ENCODE measurements at regions not wholly inside any gene's neighbourhood (a gene's known extent, or its start where the extent isn't known, plus 50 kb on each side); places are given as distances from the start of the nearest gene placed in this dataset.

DNA sequence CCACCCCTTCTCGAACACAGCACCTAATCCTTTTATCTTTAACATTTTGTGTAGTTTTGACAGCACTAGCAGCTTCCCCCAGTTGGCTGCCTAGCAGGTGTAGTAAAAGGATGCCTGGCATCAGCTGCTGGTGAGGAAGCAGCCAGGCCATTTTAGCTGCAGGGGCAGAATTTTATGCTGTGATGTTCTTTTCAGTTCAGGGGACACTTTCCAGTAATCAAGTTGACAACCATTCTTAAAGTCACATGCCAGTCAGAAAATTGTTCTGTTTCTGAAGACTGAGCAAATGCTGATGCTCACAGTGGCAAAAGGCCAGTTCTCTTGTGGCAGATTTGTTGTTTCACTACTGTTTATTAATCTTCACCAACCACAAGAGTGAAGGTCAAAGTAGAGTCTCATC lies 570.8 kb downstream of the CCDC85A start:
- H3K36me3 Mint-ChIP-seq (ENCODE audit: low read depth), result no peaks in the 10 kb centered on the region
- no peaks in the 10 kb centered on the region for H3K4me1 Mint-ChIP-seq (ENCODE audit: low read depth)
- H3K9me3 Mint-ChIP-seq (ENCODE audit: low read depth), result peaks cover 2% of the 10 kb centered on the region
- no peak for DNase-seq (ENCODE audit: low spot score)
- no peak overlapping the region for H3K27ac Mint-ChIP-seq (ENCODE audit: unreplicated experiment)
- peaks cover 24% of the 10 kb centered on the region for H3K27me3 Mint-ChIP-seq (ENCODE audit: low read depth)
- no peak overlapping the region for H3K4me3 Mint-ChIP-seq (ENCODE audit: unreplicated experiment)
- TF ChIP-seq, protein P1, sequence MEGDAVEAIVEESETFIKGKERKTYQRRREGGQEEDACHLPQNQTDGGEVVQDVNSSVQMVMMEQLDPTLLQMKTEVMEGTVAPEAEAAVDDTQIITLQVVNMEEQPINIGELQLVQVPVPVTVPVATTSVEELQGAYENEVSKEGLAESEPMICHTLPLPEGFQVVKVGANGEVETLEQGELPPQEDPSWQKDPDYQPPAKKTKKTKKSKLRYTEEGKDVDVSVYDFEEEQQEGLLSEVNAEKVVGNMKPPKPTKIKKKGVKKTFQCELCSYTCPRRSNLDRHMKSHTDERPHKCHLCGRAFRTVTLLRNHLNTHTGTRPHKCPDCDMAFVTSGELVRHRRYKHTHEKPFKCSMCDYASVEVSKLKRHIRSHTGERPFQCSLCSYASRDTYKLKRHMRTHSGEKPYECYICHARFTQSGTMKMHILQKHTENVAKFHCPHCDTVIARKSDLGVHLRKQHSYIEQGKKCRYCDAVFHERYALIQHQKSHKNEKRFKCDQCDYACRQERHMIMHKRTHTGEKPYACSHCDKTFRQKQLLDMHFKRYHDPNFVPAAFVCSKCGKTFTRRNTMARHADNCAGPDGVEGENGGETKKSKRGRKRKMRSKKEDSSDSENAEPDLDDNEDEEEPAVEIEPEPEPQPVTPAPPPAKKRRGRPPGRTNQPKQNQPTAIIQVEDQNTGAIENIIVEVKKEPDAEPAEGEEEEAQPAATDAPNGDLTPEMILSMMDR (IDR thresholded peaks at IDR 0.05), result no peak

DNA sequence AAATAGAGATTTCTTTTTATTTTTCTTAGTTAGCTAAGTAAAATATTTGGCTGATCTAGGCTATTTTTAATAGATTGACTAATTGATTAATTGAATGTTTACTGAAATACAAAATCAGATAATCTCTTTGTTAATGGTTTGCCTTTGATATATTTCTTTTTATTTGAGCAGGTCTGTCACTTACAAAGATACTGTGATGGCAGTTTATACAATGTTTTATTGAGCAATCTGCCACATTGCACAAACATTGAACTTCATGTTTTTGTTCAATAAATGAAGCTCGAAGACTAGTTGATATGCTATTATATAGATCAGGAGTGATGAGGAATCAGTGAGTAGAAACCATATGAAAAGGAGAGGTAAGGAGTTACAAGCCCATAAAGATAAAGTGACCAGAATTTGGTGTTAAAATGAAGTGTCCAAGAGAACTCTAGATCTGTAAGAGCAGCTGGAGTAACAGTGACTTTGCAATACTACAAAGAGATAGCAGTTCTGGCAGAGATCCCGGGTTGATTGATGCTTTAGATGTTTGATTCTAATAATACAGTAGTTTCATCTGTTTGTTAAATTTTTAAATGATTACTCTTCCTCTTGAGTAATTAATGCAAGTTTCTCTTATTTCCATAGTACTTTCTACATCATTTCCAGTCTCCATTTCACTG lies 574.2 kb downstream of the CCDC85A start:
- no peak for DNase-seq (ENCODE audit: low spot score)
- Mint-ChIP-seq H3K4me1 (ENCODE audit: low read depth) (no peaks in the 10 kb centered on the region), H3K4me3 (ENCODE audit: unreplicated experiment) (no peak overlapping the region), H3K9me3 (ENCODE audit: low read depth) (peaks cover 15% of the 10 kb centered on the region), H3K36me3 (ENCODE audit: low read depth) (peaks cover 4% of the 10 kb centered on the region), H3K27me3 (ENCODE audit: low read depth) (peaks cover 24% of the 10 kb centered on the region), H3K27ac (ENCODE audit: unreplicated experiment) (no peak overlapping the region)
- TF ChIP-seq, protein P1 (IDR thresholded peaks at IDR 0.05), result no peak

DNA sequence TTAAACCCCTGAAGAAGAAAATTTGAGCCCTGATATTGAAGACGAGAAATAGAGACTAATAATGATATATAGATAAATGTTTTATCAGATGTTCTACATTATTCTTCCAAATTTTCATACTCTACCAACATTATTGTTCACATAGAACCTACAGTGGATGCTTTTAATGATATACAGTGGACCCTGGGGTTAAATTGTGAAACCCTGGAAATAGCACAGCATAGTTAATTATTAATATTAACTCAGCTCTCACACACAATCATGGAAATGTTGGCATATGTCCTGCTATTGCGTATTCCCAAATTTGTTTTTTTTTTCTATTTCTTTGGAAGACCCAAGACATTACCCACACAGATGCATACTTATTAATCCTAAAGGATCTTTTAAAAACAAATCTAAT lies 579.9 kb downstream of the CCDC85A start:
- Mint-ChIP-seq H3K27ac (ENCODE audit: unreplicated experiment) (no peak overlapping the region), H3K36me3 (ENCODE audit: low read depth) (peaks cover 4% of the 10 kb centered on the region), H3K4me1 (ENCODE audit: low read depth) (no peaks in the 10 kb centered on the region), H3K9me3 (ENCODE audit: low read depth) (peaks cover 16% of the 10 kb centered on the region), H3K4me3 (ENCODE audit: unreplicated experiment) (no peak overlapping the region), H3K27me3 (ENCODE audit: low read depth) (peaks cover 7% of the 10 kb centered on the region)
- no peak for DNase-seq (ENCODE audit: low spot score)
- TF ChIP-seq, protein P1 (IDR thresholded peaks at IDR 0.05), result no peak

DNA sequence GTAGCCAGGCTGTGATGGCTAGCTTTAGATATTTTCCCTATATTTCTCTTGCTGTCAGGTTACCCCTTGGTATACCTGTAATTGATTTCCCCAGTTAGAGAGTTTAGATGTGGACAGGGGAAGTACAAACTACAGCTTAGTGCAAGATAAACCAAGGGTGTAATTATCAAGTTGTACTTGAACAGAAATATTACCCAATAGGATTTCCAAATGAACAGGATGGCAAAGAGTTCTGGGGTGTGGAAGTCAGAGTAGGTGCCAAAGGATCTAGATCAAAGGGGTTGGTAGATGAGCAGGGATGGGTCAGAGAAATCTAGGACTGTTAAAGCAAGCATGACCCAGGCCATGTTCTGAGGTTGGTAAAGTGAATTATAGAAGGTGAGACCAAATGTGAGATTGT lies 585.2 kb downstream of the CCDC85A start:
- Mint-ChIP-seq H3K4me3 (ENCODE audit: unreplicated experiment) (no peak overlapping the region), H3K27ac (ENCODE audit: unreplicated experiment) (no peak overlapping the region), H3K36me3 (ENCODE audit: low read depth) (no peaks in the 10 kb centered on the region), H3K27me3 (ENCODE audit: low read depth) (peaks cover 13% of the 10 kb centered on the region), H3K4me1 (ENCODE audit: low read depth) (no peaks in the 10 kb centered on the region), H3K9me3 (ENCODE audit: low read depth) (peaks cover 11% of the 10 kb centered on the region)
- TF ChIP-seq, protein P1 (IDR thresholded peaks at IDR 0.05), result no peak
- DNase-seq (ENCODE audit: low spot score), result no peak

DNA sequence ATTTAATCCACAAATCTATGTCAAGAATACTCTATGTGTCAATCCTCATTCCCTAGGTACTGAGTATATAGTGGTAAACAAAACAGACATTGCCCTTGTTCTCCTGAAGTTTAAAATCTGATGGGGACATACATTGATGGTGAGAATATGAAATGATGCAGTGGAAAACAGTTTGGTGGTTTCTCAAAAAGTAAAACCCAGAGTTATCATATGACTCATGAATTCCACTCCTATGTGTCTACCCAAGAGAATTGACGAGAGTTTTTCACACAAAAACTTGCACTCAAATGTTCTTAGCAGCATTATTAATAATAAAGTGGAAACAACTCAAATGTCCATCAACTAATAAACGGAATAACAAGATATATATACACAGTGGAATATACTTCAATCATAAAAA lies 586.7 kb downstream of the CCDC85A start:
- no peak for DNase-seq (ENCODE audit: low spot score)
- TF ChIP-seq, protein P1 (IDR thresholded peaks at IDR 0.05), result no peak
- Mint-ChIP-seq H3K36me3 (ENCODE audit: low read depth) (no peaks in the 10 kb centered on the region), H3K27me3 (ENCODE audit: low read depth) (peaks cover 15% of the 10 kb centered on the region), H3K27ac (ENCODE audit: unreplicated experiment) (no peak overlapping the region), H3K4me1 (ENCODE audit: low read depth) (no peaks in the 10 kb centered on the region), H3K4me3 (ENCODE audit: unreplicated experiment) (no peak overlapping the region), H3K9me3 (ENCODE audit: low read depth) (peaks cover 11% of the 10 kb centered on the region)
